ENCODE measurements at regions not wholly inside any gene's neighbourhood (a gene's known extent, or its start where the extent isn't known, plus 50 kb on each side); places are given as distances from the start of the nearest gene placed in this dataset.

- no peak for DNase-seq (ENCODE audit: low spot score)
- in situ Hi-C loops (cut with MboI; ENCODE audit: low pct_unique_long_range_greater_than_20kb, low sequenced_read_pairs, unreplicated experiment), result no loop called here
- TF ChIP-seq CTCF (IDR thresholded peaks at IDR 0.05; ENCODE audit: extremely low read depth, insufficient read depth, missing control alignments), result no peak
Measured at GRCh38 chr2:4499316-4500030, 796.1 kb downstream of the DCDC2C start.

- no peak for TF ChIP-seq CTCF (IDR thresholded peaks at IDR 0.05; ENCODE audit: extremely low read depth, insufficient read depth, missing control alignments)
- DNase-seq (ENCODE audit: low spot score), result no peak
- in situ Hi-C loops (cut with MboI; ENCODE audit: low pct_unique_long_range_greater_than_20kb, low sequenced_read_pairs, unreplicated experiment), result no loop called here
Measured at GRCh38 chr2:4501525-4501924, 798.1 kb downstream of the DCDC2C start.

GRCh38 chr2:4502230-4502843 is 799.0 kb downstream of the DCDC2C start:
- in situ Hi-C loops (cut with MboI; ENCODE audit: low pct_unique_long_range_greater_than_20kb, low sequenced_read_pairs, unreplicated experiment), result no loop called here

GRCh38 chr2:4507661-4508060 is 804.3 kb downstream of the DCDC2C start:
- in situ Hi-C loops (cut with MboI; ENCODE audit: low pct_unique_long_range_greater_than_20kb, low sequenced_read_pairs, unreplicated experiment), result no loop called here
- TF ChIP-seq CTCF (IDR thresholded peaks at IDR 0.05; ENCODE audit: extremely low read depth, insufficient read depth, missing control alignments), result no peak
- no peak for DNase-seq (ENCODE audit: low spot score)

More at GRCh38 chr2:4502230-4502843, 799.0 kb downstream of the DCDC2C start:
- no peak for TF ChIP-seq CTCF (IDR thresholded peaks at IDR 0.05; ENCODE audit: extremely low read depth, insufficient read depth, missing control alignments)
- no peak for DNase-seq (ENCODE audit: low spot score)

GRCh38 chr2:4515871-4516761 is 812.7 kb downstream of the DCDC2C start:
- in situ Hi-C loops (cut with MboI; ENCODE audit: low pct_unique_long_range_greater_than_20kb, low sequenced_read_pairs, unreplicated experiment), result no loop called here
- DNase-seq (ENCODE audit: low spot score), result no peak

More at GRCh38 chr2:4515871-4516761, 812.7 kb downstream of the DCDC2C start:
- no peak for TF ChIP-seq CTCF (IDR thresholded peaks at IDR 0.05; ENCODE audit: extremely low read depth, insufficient read depth, missing control alignments)
